T-helper 22 cell (primary cell): ENCODE measurements at regions not wholly inside any gene's neighbourhood (a gene's known extent, or its start where the extent isn't known, plus 50 kb on each side); places are given as distances from the start of the nearest gene placed in this dataset.
"Not testable (repeated sequence)": the region's sequence is repeated elsewhere in the genome, so short reads cannot be mapped to it uniquely, and the experiment has no call there.

ENCODE experiments used
- DNase-seq: peaks from one replicate; pipeline ENCODE4 v3.0.0-alpha.2; 2020; ENCODE audit warnings: low read depth

- not testable (repeated sequence) for DNase-seq
Observed at GRCh38 chr16:29328528-29328927, 78.0 kb downstream of the NPIPB11 start.

GRCh38 chr16:29327631-29328408 is 78.7 kb downstream of the NPIPB11 start:
- not testable (repeated sequence) for DNase-seq

GRCh38 chr16:29326164-29327125 is 80.1 kb downstream of the NPIPB11 start:
- DNase-seq = not testable (repeated sequence)

- DNase-seq = not testable (repeated sequence)
Observed at GRCh38 chr16:29323725-29324124, 82.8 kb downstream of the NPIPB11 start.

GRCh38 chr16:29321585-29321984 is 84.9 kb downstream of the NPIPB11 start:
- DNase-seq = no peak

GRCh38 chr16:29321000-29321393 is 85.5 kb downstream of the NPIPB11 start:
- no peak for DNase-seq

GRCh38 chr16:29320274-29320999 is 86.1 kb downstream of the NPIPB11 start:
- no peak for DNase-seq

GRCh38 chr16:29319726-29320125 is 86.8 kb downstream of the NPIPB11 start:
- no peak for DNase-seq

- DNase-seq = not testable (repeated sequence)
Observed at GRCh38 chr16:29318561-29318968, 87.9 kb downstream of the NPIPB11 start.

GRCh38 chr16:29318037-29318436 is 88.5 kb downstream of the NPIPB11 start:
- no peak for DNase-seq

- DNase-seq = no peak
Observed at GRCh38 chr16:29317269-29317668, 89.2 kb downstream of the NPIPB11 start.

GRCh38 chr16:29316761-29317183 is 89.7 kb downstream of the NPIPB11 start:
- DNase-seq = no peak

GRCh38 chr16:29315916-29316517 is 90.5 kb downstream of the NPIPB11 start:
- DNase-seq = no peak

- DNase-seq = no peak
Observed at GRCh38 chr16:29315046-29315445, 91.5 kb downstream of the NPIPB11 start.

GRCh38 chr16:29314292-29314934 is 92.1 kb downstream of the NPIPB11 start:
- DNase-seq = no peak

- DNase-seq = no peak
Observed at GRCh38 chr16:29313559-29314048, 92.9 kb downstream of the NPIPB11 start.

GRCh38 chr16:29312835-29313558 is 93.5 kb downstream of the NPIPB11 start:
- DNase-seq = no peak

GRCh38 chr16:29312345-29312675 is 94.2 kb downstream of the NPIPB11 start:
- DNase-seq = not testable (repeated sequence)

GRCh38 chr16:29311461-29312344 is 94.8 kb downstream of the NPIPB11 start:
- DNase-seq = no peak
